Breast epithelium (tissue), 4 donors: ENCODE measurements at regions not wholly inside any gene's neighbourhood (a gene's known extent, or its start where the extent isn't known, plus 50 kb on each side); places are given as distances from the start of the nearest gene placed in this dataset.

Source experiments
- DNase-seq, 2 donors: peaks; one replicate each; pipeline ENCODE4 v3.0.0-alpha.2; 2019; ENCODE audit warnings: low spot score in 2 of 2
- H3K27ac ChIP-seq, 2 donors: fragments of 200-600 bp; sonication (generic) in 1 of 2; one replicate each; pipeline ENCODE4 v1.5.1; 2016 to 2019; ENCODE audit warnings: mild to moderate bottlenecking in 1 of 2
- H3K27me3 ChIP-seq, 2 donors: fragments of 200-600 bp; sonication (generic) in 1 of 2; one replicate each; pipeline versions ENCODE4 v1.5.1 to v1.6.0; 2017 to 2019; ENCODE audit warnings: control low read depth in 1 of 2, mild to moderate bottlenecking in 1 of 2
- H3K36me3 ChIP-seq: fragments of 200-600 bp; one replicate; pipeline ENCODE4 v1.5.1; 2019
- H3K4me1 ChIP-seq, 2 donors: fragments of 200-600 bp; sonication (generic); one replicate each; pipeline ENCODE4 v1.5.1; 2016 to 2019; ENCODE audit warnings: control low read depth in 1 of 2
- H3K4me3 ChIP-seq, 3 donors: fragments of 200-600 bp; sonication (generic); 1 replicate in 2 of 3; 2 replicates in 1 of 3; pipeline ENCODE4 v1.5.1; 2016 to 2019; ENCODE audit warnings: mild to moderate bottlenecking in 3 of 3, moderate library complexity in 2 of 3
- H3K9me3 ChIP-seq, 2 donors: fragments of 200-600 bp; sonication (generic) in 1 of 2; one replicate each; pipeline ENCODE4 v1.5.1; 2016 to 2019; ENCODE audit warnings: control low read depth in 1 of 2
- POLR2A ChIP-seq: fragments of 450-650 bp; IDR thresholded peaks from one replicate; pipeline ENCODE4 v1.6.1; 2016; ENCODE audit warnings: antibody characterized with exemption, mild to moderate bottlenecking, moderate library complexity
- POLR2AphosphoS5 ChIP-seq, 3 donors: sonication (generic); formaldehyde crosslinking; IDR thresholded peaks; one replicate each; pipeline ENCODE4 v1.6.1; 2017; ENCODE audit warnings: antibody characterized with exemption in 3 of 3
- intact Hi-C: fragments of 100-400 bp; cut with DNase I; formaldehyde crosslinking; loops from one replicate; pipeline ENCODE4 v1.15.1; 2023; ENCODE audit warnings: low total_unique reads
- TF ChIP-seq, protein P1 (sequence below), 3 donors: fragments of 450-650 bp; IDR thresholded peaks; one replicate each; pipeline ENCODE4 v1.5.1; 2016 to 2017; ENCODE audit warnings: antibody characterized with exemption in 3 of 3, mild to moderate bottlenecking in 3 of 3, moderate library complexity in 3 of 3

DNA sequence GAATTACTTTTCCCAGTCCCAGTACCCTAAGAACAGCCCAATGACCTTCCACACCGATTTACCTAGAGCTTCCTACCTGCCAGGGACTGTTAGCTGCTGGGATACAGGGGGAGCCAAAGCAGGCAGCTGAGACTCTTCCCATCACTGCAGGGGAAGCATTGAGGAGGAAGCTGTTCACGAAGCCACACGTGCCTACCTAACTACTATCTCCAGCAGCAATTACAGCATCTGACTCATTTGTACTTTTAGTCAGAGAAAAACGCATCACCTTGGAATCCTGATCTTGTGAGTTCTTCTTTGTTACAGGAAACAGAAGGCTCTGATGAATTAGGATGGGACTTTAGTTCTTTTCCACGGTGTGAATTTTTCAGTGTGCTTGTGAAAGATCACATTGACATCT, 113.7 kb upstream of the DHX40 start:
- no peak overlapping the region for H3K4me3 ChIP-seq
- no peak overlapping the region for H3K27ac ChIP-seq
- H3K9me3 ChIP-seq: no peaks in the 10 kb centered on the region
- no peak for DNase-seq
- TF ChIP-seq POLR2A: no peak
- TF ChIP-seq POLR2AphosphoS5 (IDR thresholded peaks at IDR 0.05): no peak
- TF ChIP-seq, protein P1, sequence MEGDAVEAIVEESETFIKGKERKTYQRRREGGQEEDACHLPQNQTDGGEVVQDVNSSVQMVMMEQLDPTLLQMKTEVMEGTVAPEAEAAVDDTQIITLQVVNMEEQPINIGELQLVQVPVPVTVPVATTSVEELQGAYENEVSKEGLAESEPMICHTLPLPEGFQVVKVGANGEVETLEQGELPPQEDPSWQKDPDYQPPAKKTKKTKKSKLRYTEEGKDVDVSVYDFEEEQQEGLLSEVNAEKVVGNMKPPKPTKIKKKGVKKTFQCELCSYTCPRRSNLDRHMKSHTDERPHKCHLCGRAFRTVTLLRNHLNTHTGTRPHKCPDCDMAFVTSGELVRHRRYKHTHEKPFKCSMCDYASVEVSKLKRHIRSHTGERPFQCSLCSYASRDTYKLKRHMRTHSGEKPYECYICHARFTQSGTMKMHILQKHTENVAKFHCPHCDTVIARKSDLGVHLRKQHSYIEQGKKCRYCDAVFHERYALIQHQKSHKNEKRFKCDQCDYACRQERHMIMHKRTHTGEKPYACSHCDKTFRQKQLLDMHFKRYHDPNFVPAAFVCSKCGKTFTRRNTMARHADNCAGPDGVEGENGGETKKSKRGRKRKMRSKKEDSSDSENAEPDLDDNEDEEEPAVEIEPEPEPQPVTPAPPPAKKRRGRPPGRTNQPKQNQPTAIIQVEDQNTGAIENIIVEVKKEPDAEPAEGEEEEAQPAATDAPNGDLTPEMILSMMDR (IDR thresholded peaks at IDR 0.05): no peak
- intact Hi-C loops: no loop called here
- no peaks in the 10 kb centered on the region for H3K4me1 ChIP-seq
- H3K27me3 ChIP-seq: no peaks in the 10 kb centered on the region
- no peaks in the 10 kb centered on the region for H3K36me3 ChIP-seq

DNA sequence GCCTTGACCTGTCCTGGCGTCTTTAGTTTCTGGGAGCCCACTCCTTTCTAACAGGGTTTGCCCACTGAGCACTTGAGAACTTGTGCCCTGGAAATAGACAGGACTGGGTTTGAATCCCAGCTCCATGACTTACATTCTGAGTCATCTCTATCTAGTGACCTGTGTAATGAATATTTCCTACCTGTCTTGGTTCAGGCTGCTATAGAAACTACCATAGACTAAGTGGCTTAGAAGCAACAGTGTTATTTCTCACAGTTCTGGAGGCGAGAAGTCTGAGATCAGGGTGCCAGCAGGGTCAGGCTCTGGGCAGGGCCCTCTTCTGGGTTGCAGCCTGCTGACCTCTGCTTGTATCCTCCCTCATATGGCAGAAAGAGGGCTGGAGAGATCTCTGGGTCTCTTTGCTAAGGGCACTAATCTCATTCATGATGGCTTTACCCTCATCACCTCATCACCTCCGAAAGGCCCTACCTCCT, 110.7 kb upstream of the DHX40 start:
- no peaks in the 10 kb centered on the region for H3K27me3 ChIP-seq
- H3K27ac ChIP-seq: no peak overlapping the region
- no peak for DNase-seq
- H3K9me3 ChIP-seq: no peaks in the 10 kb centered on the region
- no peak overlapping the region for H3K4me3 ChIP-seq
- H3K36me3 ChIP-seq: no peaks in the 10 kb centered on the region
- no peak for TF ChIP-seq POLR2A
- TF ChIP-seq, protein P1 (IDR thresholded peaks at IDR 0.05): no peak
- TF ChIP-seq POLR2AphosphoS5 (IDR thresholded peaks at IDR 0.05): no peak
- no peaks in the 10 kb centered on the region for H3K4me1 ChIP-seq
- intact Hi-C loops: no loop called here

DNA sequence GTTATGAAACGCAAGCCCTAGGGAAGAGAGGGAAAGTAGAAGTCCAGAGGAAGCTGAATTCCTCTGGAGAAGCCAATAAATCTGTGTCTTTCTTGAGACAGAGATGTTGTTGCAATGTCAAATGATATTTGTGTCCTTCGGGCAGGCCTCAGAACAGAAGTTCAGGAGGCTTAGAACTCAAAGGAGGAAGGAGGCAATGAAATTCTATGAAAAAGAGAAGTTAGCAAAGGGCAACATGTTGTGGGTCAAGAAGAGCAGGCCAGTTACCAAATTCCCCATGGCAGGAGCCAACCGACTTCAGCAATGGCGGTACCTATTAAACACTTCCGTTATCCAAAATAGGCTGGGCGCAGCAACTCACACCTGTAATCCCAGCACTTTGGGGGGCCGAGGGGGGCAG, 109.0 kb upstream of the DHX40 start:
- Histone ChIP-seq H3K36me3 (no peaks in the 10 kb centered on the region), H3K4me3 (no peak overlapping the region), H3K27me3 (no peaks in the 10 kb centered on the region), H3K4me1 (no peaks in the 10 kb centered on the region), H3K27ac (no peak overlapping the region), H3K9me3 (no peaks in the 10 kb centered on the region)
- intact Hi-C loops: no loop called here
- DNase-seq: no peak
- TF ChIP-seq POLR2AphosphoS5 (IDR thresholded peaks at IDR 0.05) (no peak), POLR2A (no peak)
- TF ChIP-seq, protein P1 (IDR thresholded peaks at IDR 0.05): no peak

DNA sequence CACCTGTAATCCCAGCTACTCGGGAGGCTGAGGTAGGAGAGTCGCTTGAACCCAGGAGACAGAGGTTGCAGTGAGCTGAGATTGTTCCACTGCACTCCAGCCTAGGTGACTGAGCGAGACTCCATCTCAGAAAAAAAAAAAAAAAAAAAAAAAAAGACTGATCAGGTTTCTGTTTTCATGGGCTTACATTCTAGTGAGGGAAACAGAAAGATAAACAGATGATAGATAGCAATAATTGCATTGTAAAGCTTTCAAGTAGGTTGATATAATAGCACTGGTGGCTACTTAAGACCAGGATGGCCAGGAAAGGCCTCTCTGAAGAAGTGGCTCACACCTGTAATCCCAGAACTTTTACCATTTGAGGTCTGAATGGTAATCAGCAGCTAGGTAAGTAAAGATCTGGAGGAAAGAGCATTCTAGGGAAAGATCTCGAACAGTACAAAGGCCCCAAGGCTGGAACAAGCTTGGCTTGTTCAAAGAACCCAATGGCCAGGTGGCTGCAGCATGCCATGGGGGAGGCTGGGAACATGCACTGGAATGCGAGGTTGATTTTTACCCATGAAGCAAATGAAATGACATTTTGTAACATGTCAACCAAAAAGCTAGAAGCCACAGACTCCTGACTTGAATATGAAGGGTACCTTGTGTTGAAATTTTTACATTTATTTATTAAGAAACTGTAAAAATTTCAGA, 108.3 kb upstream of the DHX40 start:
- TF ChIP-seq, protein P1 (IDR thresholded peaks at IDR 0.05): no peak
- no peak for TF ChIP-seq POLR2A
- no peaks in the 10 kb centered on the region for H3K27me3 ChIP-seq
- no peak overlapping the region for H3K4me3 ChIP-seq
- no peak for DNase-seq
- no peaks in the 10 kb centered on the region for H3K36me3 ChIP-seq
- intact Hi-C loops: no loop called here
- H3K4me1 ChIP-seq: no peaks in the 10 kb centered on the region
- H3K9me3 ChIP-seq: no peaks in the 10 kb centered on the region
- H3K27ac ChIP-seq: no peak overlapping the region

DNA sequence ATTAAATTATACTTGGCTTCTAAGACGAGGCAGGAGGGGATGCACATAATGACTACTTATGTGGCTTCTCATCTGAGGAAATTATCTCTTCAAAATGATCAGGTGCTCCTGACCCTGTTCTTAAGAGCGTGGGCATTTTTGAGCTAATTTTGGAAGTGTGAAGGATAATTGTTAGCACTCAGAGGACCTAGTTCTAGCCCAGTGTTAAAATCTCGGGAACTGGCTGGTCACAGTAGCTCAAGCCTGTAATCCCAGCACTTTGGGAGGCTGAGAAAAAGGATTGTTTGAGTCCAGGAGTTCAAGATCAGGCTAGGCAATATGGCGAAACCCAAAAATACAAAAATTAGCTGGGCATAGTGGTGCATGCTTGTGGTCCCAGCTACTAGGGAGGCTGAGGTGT, 103.0 kb upstream of the DHX40 start:
- Histone ChIP-seq H3K27me3 (no peaks in the 10 kb centered on the region), H3K4me3 (no peak overlapping the region), H3K4me1 (no peaks in the 10 kb centered on the region), H3K9me3 (no peaks in the 10 kb centered on the region), H3K36me3 (no peaks in the 10 kb centered on the region), H3K27ac (no peak overlapping the region)
- no peak for DNase-seq
- intact Hi-C loops: no loop called here
- TF ChIP-seq POLR2AphosphoS5 (IDR thresholded peaks at IDR 0.05): no peak
